SK-N-SH treated with all-trans-retinoic acid at 6 μM for 48 hours (cell line): ENCODE measurements at regions not wholly inside any gene's neighbourhood (a gene's known extent, or its start where the extent isn't known, plus 50 kb on each side); places are given as distances from the start of the nearest gene placed in this dataset.

ENCODE experiments used
- ARNTL ChIP-seq: fragments of 450-650 bp; formaldehyde crosslinking; IDR thresholded peaks from 2 replicates; pipeline ENCODE4 v1.5.0; 2020; ENCODE audit warnings: low read depth, mild to moderate bottlenecking, moderate library complexity, borderline replicate concordance
- BACH2 ChIP-seq: fragments of 250-450 bp; sonication (Bioruptor Pico); IDR thresholded peaks from 2 replicates; pipeline ENCODE4 v1.9.0; 2021; ENCODE audit warnings: mild to moderate bottlenecking, borderline replicate concordance
- CREB5 ChIP-seq: fragments of 250-450 bp; sonication (Bioruptor Pico); IDR thresholded peaks from 2 replicates; pipeline ENCODE4 v1.5.1; 2020; ENCODE audit warnings: low read depth, mild to moderate bottlenecking, moderate library complexity
- CSDC2 ChIP-seq: fragments of 250-450 bp; sonication (Bioruptor Pico); IDR thresholded peaks from 2 replicates; pipeline ENCODE4 v1.5.0; 2020; ENCODE audit warnings: mild to moderate bottlenecking, moderate library complexity
- CSRNP3 ChIP-seq: fragments of 250-450 bp; sonication (Bioruptor Pico); IDR thresholded peaks from 2 replicates; pipeline ENCODE4 v1.5.1; 2021; ENCODE audit warnings: mild to moderate bottlenecking, moderate library complexity
- ISL1 ChIP-seq: fragments of 250-450 bp; sonication (Bioruptor Pico); IDR thresholded peaks from 2 replicates; pipeline ENCODE4 v2.1.2; 2022; ENCODE audit warnings: mild to moderate bottlenecking, moderate library complexity
- OSR1 ChIP-seq: fragments of 250-450 bp; sonication (Bioruptor Pico); IDR thresholded peaks from 2 replicates; pipeline ENCODE4 v1.8.0; 2022; ENCODE audit warnings: moderate library complexity, mild to moderate bottlenecking, inconsistent platforms
- PATZ1 ChIP-seq: fragments of 250-450 bp; sonication (Bioruptor Pico); IDR thresholded peaks from 2 replicates; pipeline ENCODE4 v1.8.0; 2020; ENCODE audit warnings: mild to moderate bottlenecking, moderate library complexity, borderline replicate concordance
- POU6F1 ChIP-seq: fragments of 250-450 bp; sonication (Bioruptor Pico); IDR thresholded peaks from 2 replicates; pipeline ENCODE4 v1.8.0; 2021; ENCODE audit warnings: low read depth, mild to moderate bottlenecking, moderate library complexity, borderline replicate concordance
- SNAI2 ChIP-seq: fragments of 250-450 bp; sonication (Bioruptor Pico); IDR thresholded peaks from 2 replicates; pipeline ENCODE4 v1.5.0; 2020; ENCODE audit warnings: mild to moderate bottlenecking, moderate library complexity
- TCF4 ChIP-seq: fragments of 250-450 bp; sonication (Bioruptor Pico); IDR thresholded peaks from 2 replicates; pipeline ENCODE4 v1.8.0; 2021; ENCODE audit warnings: mild to moderate bottlenecking, moderate library complexity, borderline replicate concordance
- TOX ChIP-seq: fragments of 250-450 bp; sonication (Bioruptor Pico); IDR thresholded peaks from 2 replicates; pipeline ENCODE4 v1.8.0; 2021; ENCODE audit warnings: mild to moderate bottlenecking, moderate library complexity, borderline replicate concordance
- ZNF565 ChIP-seq: fragments of 450-650 bp; formaldehyde crosslinking; conservative IDR thresholded peaks from 2 replicates; pipeline ENCODE4 v1.5.0; 2020; ENCODE audit warnings: low read depth, mild to moderate bottlenecking, moderate library complexity
- ZNF8 ChIP-seq: fragments of 450-650 bp; formaldehyde crosslinking; IDR thresholded peaks from 2 replicates; pipeline ENCODE4 v1.5.0; 2020; ENCODE audit warnings: mild to moderate bottlenecking, moderate library complexity

GRCh38 chr7:68180761-68181160 lies 1184.1 kb downstream of the TYW1 start:
- TF ChIP-seq CSDC2 (CRISPR knock-in tag): no peak
- TF ChIP-seq ISL1: no peak
- TF ChIP-seq ARNTL: no peak
- no peak for TF ChIP-seq BACH2 (CRISPR knock-in tag)
- no peak for TF ChIP-seq TOX (CRISPR knock-in tag)
- TF ChIP-seq OSR1 (CRISPR knock-in tag): no peak
- no peak for TF ChIP-seq TCF4 (CRISPR knock-in tag)
- no peak for TF ChIP-seq PATZ1 (CRISPR knock-in tag)
- no peak for TF ChIP-seq POU6F1 (CRISPR knock-in tag)
- no peak for TF ChIP-seq SNAI2 (CRISPR knock-in tag)
- TF ChIP-seq ZNF565 (CRISPR knock-in tag): no peak
- TF ChIP-seq ZNF8: no peak
- no peak for TF ChIP-seq CSRNP3 (CRISPR knock-in tag)
- TF ChIP-seq CREB5 (CRISPR knock-in tag): no peak
